CD1c-positive myeloid dendritic cell (primary cell): ENCODE measurements at regions not wholly inside any gene's neighbourhood (a gene's known extent, or its start where the extent isn't known, plus 50 kb on each side); places are given as distances from the start of the nearest gene placed in this dataset.
A peak's percentile ranks its signal among the peaks of the same experiment; 100 is the strongest.
"Not testable (repeated sequence)": the region's sequence is repeated elsewhere in the genome, so short reads cannot be mapped to it uniquely, and the experiment has no call there.

Source experiments
- DNase-seq: peaks from one replicate; pipeline ENCODE4 v3.0.0-alpha.2; 2016; ENCODE audit errors: extremely low spot score

- DNase-seq: no peak
Measured at GRCh38 chr12:125311050-125311449, 245.8 kb downstream of the AACS start.

- no peak for DNase-seq
Measured at GRCh38 chr12:125312471-125312870, 247.2 kb downstream of the AACS start.

GRCh38 chr12:125314051-125314755 is 249.0 kb downstream of the AACS start:
- DNase-seq: no peak

- no peak for DNase-seq
Measured at GRCh38 chr12:125315771-125316170, 250.5 kb downstream of the AACS start.

- DNase-seq: no peak
Measured at GRCh38 chr12:125320177-125320576, 254.9 kb downstream of the AACS start.

GRCh38 chr12:125324861-125325490 is 259.7 kb downstream of the AACS start:
- DNase-seq: no peak

GRCh38 chr12:125329239-125330102 is 264.2 kb downstream of the AACS start:
- DNase-seq: no peak

- peak; percentile 21 for DNase-seq
Measured at GRCh38 chr12:125330645-125331341, 265.6 kb downstream of the AACS start.

- no peak for DNase-seq
Measured at GRCh38 chr12:125331342-125332052, 266.3 kb downstream of the AACS start.

GRCh38 chr12:125332900-125333299 is 267.7 kb downstream of the AACS start:
- no peak for DNase-seq

GRCh38 chr12:125336246-125336645 is 271.0 kb downstream of the AACS start:
- DNase-seq: no peak

- DNase-seq: no peak
Measured at GRCh38 chr12:125340791-125341190, 275.6 kb downstream of the AACS start.

- no peak for DNase-seq
Measured at GRCh38 chr12:125341422-125341821, 276.2 kb downstream of the AACS start.

GRCh38 chr12:125343649-125344048 is 278.4 kb downstream of the AACS start:
- no peak for DNase-seq

GRCh38 chr12:125346362-125346761 is 281.1 kb downstream of the AACS start:
- DNase-seq: peak; percentile 6

GRCh38 chr12:125351788-125352187 is 286.6 kb downstream of the AACS start:
- no peak for DNase-seq

GRCh38 chr12:125353002-125353401 is 287.8 kb downstream of the AACS start:
- not testable (repeated sequence) for DNase-seq

GRCh38 chr12:125353871-125354270 is 288.6 kb downstream of the AACS start:
- no peak for DNase-seq

- DNase-seq: no peak
Measured at GRCh38 chr12:125355614-125356013, 290.4 kb downstream of the AACS start.

- DNase-seq: no peak
Measured at GRCh38 chr12:125356111-125356510, 290.9 kb downstream of the AACS start.

GRCh38 chr12:125357561-125357960 is 292.3 kb downstream of the AACS start:
- DNase-seq: no peak
